ENCODE measurements at regions not wholly inside any gene's neighbourhood (a gene's known extent, or its start where the extent isn't known, plus 50 kb on each side); places are given as distances from the start of the nearest gene placed in this dataset.
A peak's percentile ranks its signal among the peaks of the same experiment; 100 is the strongest.

DNA sequence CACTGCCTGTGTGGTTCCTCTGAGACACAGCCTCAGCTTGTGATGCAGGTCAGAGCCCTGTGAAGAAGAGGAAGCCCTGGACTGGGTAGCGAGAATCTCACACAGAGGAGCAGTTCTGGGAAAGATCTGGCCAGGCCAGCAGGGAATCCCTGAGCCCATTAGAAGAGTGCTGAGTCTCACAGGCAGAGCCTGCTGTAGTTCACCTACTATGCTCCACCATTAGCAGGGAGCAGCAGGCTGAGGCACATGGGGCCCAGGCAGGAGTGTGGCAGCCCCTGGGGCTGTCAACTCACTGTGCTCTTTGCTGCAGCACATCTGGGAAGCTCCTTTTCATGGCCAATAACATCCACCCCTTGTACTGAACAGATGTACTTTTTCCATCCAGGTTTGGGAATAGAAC lies 146.8 kb upstream of the B3GAT2 start:
- no peak overlapping the region for H3K4me3 ChIP-seq (ENCODE audit: low read depth, low read length)
- TF ChIP-seq, protein P1, sequence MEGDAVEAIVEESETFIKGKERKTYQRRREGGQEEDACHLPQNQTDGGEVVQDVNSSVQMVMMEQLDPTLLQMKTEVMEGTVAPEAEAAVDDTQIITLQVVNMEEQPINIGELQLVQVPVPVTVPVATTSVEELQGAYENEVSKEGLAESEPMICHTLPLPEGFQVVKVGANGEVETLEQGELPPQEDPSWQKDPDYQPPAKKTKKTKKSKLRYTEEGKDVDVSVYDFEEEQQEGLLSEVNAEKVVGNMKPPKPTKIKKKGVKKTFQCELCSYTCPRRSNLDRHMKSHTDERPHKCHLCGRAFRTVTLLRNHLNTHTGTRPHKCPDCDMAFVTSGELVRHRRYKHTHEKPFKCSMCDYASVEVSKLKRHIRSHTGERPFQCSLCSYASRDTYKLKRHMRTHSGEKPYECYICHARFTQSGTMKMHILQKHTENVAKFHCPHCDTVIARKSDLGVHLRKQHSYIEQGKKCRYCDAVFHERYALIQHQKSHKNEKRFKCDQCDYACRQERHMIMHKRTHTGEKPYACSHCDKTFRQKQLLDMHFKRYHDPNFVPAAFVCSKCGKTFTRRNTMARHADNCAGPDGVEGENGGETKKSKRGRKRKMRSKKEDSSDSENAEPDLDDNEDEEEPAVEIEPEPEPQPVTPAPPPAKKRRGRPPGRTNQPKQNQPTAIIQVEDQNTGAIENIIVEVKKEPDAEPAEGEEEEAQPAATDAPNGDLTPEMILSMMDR (IDR thresholded peaks at IDR 0.05; ENCODE audit: insufficient read depth, low read length) = no peak
- no peak for DNase-seq (ENCODE audit: low read depth)

- TF ChIP-seq, protein P1 (IDR thresholded peaks at IDR 0.05; ENCODE audit: insufficient read depth, low read length) = no peak
- no peak for DNase-seq (ENCODE audit: low read depth)
- no peak overlapping the region for H3K4me3 ChIP-seq (ENCODE audit: low read depth, low read length)
Measured at GRCh38 chr6:71106276-71106675, 149.4 kb upstream of the B3GAT2 start.

DNA sequence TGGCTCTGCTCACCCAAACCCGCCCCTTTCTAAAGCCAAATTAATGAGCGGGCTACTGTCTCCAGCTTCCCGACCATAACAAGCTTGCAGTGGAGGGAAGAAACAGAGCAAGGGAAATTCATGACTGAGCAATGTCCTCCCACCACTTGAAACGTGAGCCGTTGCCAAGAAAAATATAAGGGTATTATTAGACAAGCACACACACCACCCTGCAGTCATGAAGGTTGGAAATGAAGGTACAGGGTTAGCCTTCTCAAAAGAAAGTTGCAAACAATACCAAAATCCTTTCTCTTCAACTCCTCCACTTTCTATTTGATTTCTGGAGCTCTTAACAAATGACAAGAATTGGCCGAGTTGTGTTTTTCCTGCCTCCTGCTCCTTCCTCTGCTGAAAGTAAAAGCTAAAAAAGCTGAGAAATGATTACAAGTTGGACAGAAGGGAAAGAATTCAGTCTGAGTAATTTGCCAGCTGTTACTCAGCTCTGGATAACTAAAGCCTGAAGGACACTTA lies 151.1 kb upstream of the B3GAT2 start:
- DNase-seq (ENCODE audit: low read depth) = peak; percentile 67
- peak overlapping the region; percentile 51 for H3K4me3 ChIP-seq (ENCODE audit: low read depth, low read length)
- TF ChIP-seq, protein P1 (IDR thresholded peaks at IDR 0.05; ENCODE audit: insufficient read depth, low read length) = no peak

DNA sequence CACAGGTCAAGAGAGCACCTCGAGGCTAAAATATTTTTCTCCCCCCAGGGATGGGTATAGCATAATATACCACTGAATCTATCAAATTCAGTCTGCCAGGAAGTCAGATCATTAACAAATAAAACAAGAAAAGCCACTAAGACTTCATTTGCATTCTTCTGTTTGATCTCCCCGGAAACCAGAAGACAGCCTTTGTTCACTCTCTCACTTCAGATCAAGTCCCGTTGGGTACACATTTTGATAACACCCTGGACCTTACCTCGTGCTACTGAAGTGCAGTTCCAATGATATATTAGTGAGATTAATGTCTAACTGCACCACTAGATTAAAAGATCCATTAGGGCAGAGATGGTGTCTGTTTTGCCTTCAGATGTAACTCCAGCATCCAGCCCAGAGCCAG lies 157.7 kb upstream of the B3GAT2 start:
- TF ChIP-seq, protein P1 (IDR thresholded peaks at IDR 0.05; ENCODE audit: insufficient read depth, low read length) = no peak
- DNase-seq (ENCODE audit: low read depth) = no peak
- H3K4me3 ChIP-seq (ENCODE audit: low read depth, low read length) = no peak overlapping the region

DNA sequence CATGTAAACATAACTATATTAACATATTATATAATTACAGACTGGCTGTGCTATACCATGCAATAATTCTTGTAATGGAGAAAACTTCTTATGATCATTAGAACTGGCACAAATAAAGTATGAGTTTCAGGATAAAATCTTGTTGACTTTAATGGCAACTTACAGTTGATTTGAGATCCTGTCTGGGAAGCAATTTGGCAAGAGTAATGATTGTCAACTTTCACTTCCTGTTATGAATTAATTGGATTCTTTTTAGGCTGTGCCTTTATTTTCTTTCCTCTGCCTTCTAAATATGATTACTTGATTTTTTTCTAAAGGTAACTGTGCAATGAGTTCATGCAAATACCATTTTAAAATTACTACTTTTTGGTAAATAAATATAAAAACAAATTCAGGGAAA lies 158.1 kb upstream of the B3GAT2 start:
- DNase-seq (ENCODE audit: low read depth) = no peak
- no peak overlapping the region for H3K4me3 ChIP-seq (ENCODE audit: low read depth, low read length)
- TF ChIP-seq, protein P1 (IDR thresholded peaks at IDR 0.05; ENCODE audit: insufficient read depth, low read length) = no peak

- TF ChIP-seq, protein P1 (IDR thresholded peaks at IDR 0.05; ENCODE audit: insufficient read depth, low read length) = no peak
- DNase-seq (ENCODE audit: low read depth) = no peak
- H3K4me3 ChIP-seq (ENCODE audit: low read depth, low read length) = no peak overlapping the region
Measured at GRCh38 chr6:71119560-71119959, 162.7 kb upstream of the B3GAT2 start.

- TF ChIP-seq, protein P1 (IDR thresholded peaks at IDR 0.05; ENCODE audit: insufficient read depth, low read length) = no peak
- no peak overlapping the region for H3K4me3 ChIP-seq (ENCODE audit: low read depth, low read length)
- no peak for DNase-seq (ENCODE audit: low read depth)
Measured at GRCh38 chr6:71123051-71123450, 165.6 kb upstream of the OGFRL1 start.
